ENCODE measurements at regions not wholly inside any gene's neighbourhood (a gene's known extent, or its start where the extent isn't known, plus 50 kb on each side); places are given as distances from the start of the nearest gene placed in this dataset.
"Not testable (repeated sequence)": the region's sequence is repeated elsewhere in the genome, so short reads cannot be mapped to it uniquely, and the experiment has no call there.

- no peak for DNase-seq (ENCODE audit: low read depth in 2 of 2)
These were observed 60.5 kb upstream of the PITX1 start for GRCh38 chr5:135094339-135095051.

GRCh38 chr5:135093483-135093882, 59.5 kb upstream of the PITX1 start:
- not testable (repeated sequence) for DNase-seq (ENCODE audit: low read depth in 2 of 2)

GRCh38 chr5:135092476-135092875, 58.4 kb upstream of the PITX1 start:
- no peak for DNase-seq (ENCODE audit: low read depth in 2 of 2)

GRCh38 chr5:135091286-135091685, 57.3 kb upstream of the PITX1 start:
- no peak for DNase-seq (ENCODE audit: low read depth in 2 of 2)

GRCh38 chr5:135089912-135090311, 55.9 kb upstream of the PITX1 start:
- no peak for DNase-seq (ENCODE audit: low read depth in 2 of 2)

GRCh38 chr5:135088911-135089310, 54.9 kb upstream of the PITX1 start:
- DNase-seq (ENCODE audit: low read depth in 2 of 2) = no peak

GRCh38 chr5:135087950-135088349, 53.9 kb upstream of the PITX1 start:
- no peak for DNase-seq (ENCODE audit: low read depth in 2 of 2)

GRCh38 chr5:135085936-135086725, 52.1 kb upstream of the PITX1 start:
- DNase-seq (ENCODE audit: low read depth in 2 of 2) = no peak

GRCh38 chr5:135085133-135085935, 51.3 kb upstream of the PITX1 start:
- no peak for DNase-seq (ENCODE audit: low read depth in 2 of 2)
